Astrocyte (in vitro differentiated cells and primary cell): ENCODE measurements at regions not wholly inside any gene's neighbourhood (a gene's known extent, or its start where the extent isn't known, plus 50 kb on each side); places are given as distances from the start of the nearest gene placed in this dataset.
A peak's percentile ranks its signal among the peaks of the same experiment; 100 is the strongest.

Experiments
- DNase-seq: peaks from one replicate; pipeline ENCODE4 v3.0.0-alpha.2; 2010; ENCODE audit warnings: low read depth
- FAIRE-seq: peaks from 2 replicates; lab custom pipeline; 2011; peaks lifted over from hg19 to GRCh38; lab: Jason Lieb, UNC
- H2AFZ ChIP-seq: 2 replicates; pipeline ENCODE4 v1.6.0; 2012; ENCODE audit warnings: low read depth, low read length, inconsistent platforms
- H3K27ac ChIP-seq: 2 replicates; pipeline ENCODE4 v1.5.1; 2011; ENCODE audit warnings: low read depth, low read length, inconsistent platforms
- H3K27me3 ChIP-seq: 2 replicates; pipeline ENCODE4 v1.6.0; 2011; ENCODE audit warnings: low read length, inconsistent platforms; ENCODE audit not compliant: insufficient read depth
- H3K36me3 ChIP-seq: 2 replicates; pipeline ENCODE4 v1.5.1; 2011; ENCODE audit warnings: low read length, inconsistent platforms; ENCODE audit not compliant: insufficient read depth
- H3K4me1 ChIP-seq: 2 replicates; pipeline ENCODE4 v1.5.1; 2011; ENCODE audit warnings: low read length, inconsistent platforms; ENCODE audit not compliant: insufficient read depth
- H3K4me2 ChIP-seq: 2 replicates; pipeline ENCODE4 v1.6.0; 2012; ENCODE audit warnings: low read length, inconsistent platforms
- H3K4me3 ChIP-seq: 2 replicates; pipeline ENCODE4 v1.5.1; 2011; ENCODE audit warnings: low read depth, mild to moderate bottlenecking, low read length, inconsistent platforms; ENCODE audit not compliant: insufficient read depth
- H3K79me2 ChIP-seq: 2 replicates; pipeline ENCODE4 v1.6.0; 2012; ENCODE audit warnings: mild to moderate bottlenecking, low read length, inconsistent platforms; ENCODE audit not compliant: insufficient read depth
- H3K9ac ChIP-seq: 2 replicates; pipeline ENCODE4 v1.6.0; 2012; ENCODE audit warnings: mild to moderate bottlenecking, low read length, inconsistent platforms
- H3K9me3 ChIP-seq: 2 replicates; pipeline ENCODE4 v1.5.1; 2012; ENCODE audit warnings: low read depth, mild to moderate bottlenecking, low read length, inconsistent platforms; ENCODE audit not compliant: insufficient read depth
- H4K20me1 ChIP-seq: 2 replicates; pipeline ENCODE4 v1.6.0; 2012; ENCODE audit warnings: low read length, inconsistent platforms; ENCODE audit not compliant: insufficient read depth
- H3K27ac Mint-ChIP-seq: one replicate; pipeline ENCODE4 v1.8.0; 2021; ENCODE audit warnings: mild to moderate bottlenecking, mixed read lengths; ENCODE audit not compliant: unreplicated experiment
- H3K27me3 Mint-ChIP-seq: one replicate; pipeline ENCODE4 v1.8.0; 2021; ENCODE audit warnings: low read depth, mixed read lengths; ENCODE audit not compliant: unreplicated experiment
- H3K36me3 Mint-ChIP-seq: one replicate; pipeline ENCODE4 v1.8.0; 2021; ENCODE audit warnings: low read depth, mixed read lengths; ENCODE audit not compliant: unreplicated experiment
- H3K4me1 Mint-ChIP-seq: one replicate; pipeline ENCODE4 v1.8.0; 2021; ENCODE audit warnings: low read depth, mixed read lengths; ENCODE audit not compliant: unreplicated experiment
- H3K4me3 Mint-ChIP-seq: one replicate; pipeline ENCODE4 v1.8.0; 2021; ENCODE audit warnings: mild to moderate bottlenecking, moderate library complexity, mixed read lengths; ENCODE audit not compliant: unreplicated experiment
- H3K9me3 Mint-ChIP-seq: one replicate; pipeline ENCODE4 v1.8.0; 2021; ENCODE audit warnings: mild to moderate bottlenecking, mixed read lengths; ENCODE audit not compliant: unreplicated experiment
- CTCF ChIP-seq: IDR thresholded peaks from 2 replicates; pipeline ENCODE4 v1.5.1; 2011; ENCODE audit warnings: low read depth, mild to moderate bottlenecking, inconsistent platforms, low read length, moderate library complexity; ENCODE audit not compliant: insufficient read depth
- EZH2 ChIP-seq: IDR thresholded peaks from 2 replicates; pipeline ENCODE4 v1.6.1; 2012; ENCODE audit warnings: mild to moderate bottlenecking, low read length, inconsistent platforms; ENCODE audit not compliant: insufficient read depth

GRCh38 chr7:131189488-131189887 lies 138.2 kb upstream of the MKLN1 start:
- Histone ChIP-seq H3K4me1 (peaks cover 13% of the 10 kb centered on the region), H3K36me3 (no peaks in the 10 kb centered on the region), H3K27ac (no peak overlapping the region), H4K20me1 (no peaks in the 10 kb centered on the region), H3K9me3 (no peaks in the 10 kb centered on the region), H3K27me3 (peaks cover 14% of the 10 kb centered on the region), H3K4me2 (no peak overlapping the region), H2AFZ (no peak overlapping the region), H3K9ac (no peak overlapping the region), H3K79me2 (no peaks in the 10 kb centered on the region), H3K4me3 (no peak overlapping the region)
- FAIRE-seq (no peak), DNase-seq (no peak)
- Mint-ChIP-seq H3K36me3 (peaks cover 2% of the 10 kb centered on the region), H3K27ac (peak overlapping the region; percentile 98), H3K4me1 (peaks cover 34% of the 10 kb centered on the region), H3K4me3 (no peak overlapping the region), H3K9me3 (peaks cover 4% of the 10 kb centered on the region), H3K27me3 (no peaks in the 10 kb centered on the region)
- no peak for TF ChIP-seq EZH2
- no peak for TF ChIP-seq CTCF

GRCh38 chr7:131190146-131190545 lies 137.5 kb upstream of the MKLN1 start:
- FAIRE-seq (no peak), DNase-seq (no peak)
- H4K20me1 ChIP-seq, result no peaks in the 10 kb centered on the region
- Mint-ChIP-seq H3K27me3 (no peaks in the 10 kb centered on the region), H3K9me3 (peaks cover 4% of the 10 kb centered on the region), H3K27ac (peak overlapping the region; percentile 98), H3K4me3 (peak overlapping the region; percentile 12), H3K4me1 (peaks cover 34% of the 10 kb centered on the region), H3K36me3 (peaks cover 2% of the 10 kb centered on the region)
- no peak overlapping the region for H3K9ac ChIP-seq
- no peak for TF ChIP-seq EZH2
- TF ChIP-seq CTCF, result no peak
- H2AFZ ChIP-seq, result no peak overlapping the region
- H3K27ac ChIP-seq, result no peak overlapping the region
- H3K9me3 ChIP-seq, result no peaks in the 10 kb centered on the region
- no peaks in the 10 kb centered on the region for H3K36me3 ChIP-seq
- H3K4me3 ChIP-seq, result no peak overlapping the region
- no peak overlapping the region for H3K4me2 ChIP-seq
- peaks cover 13% of the 10 kb centered on the region for H3K4me1 ChIP-seq
- peaks cover 19% of the 10 kb centered on the region for H3K27me3 ChIP-seq
- H3K79me2 ChIP-seq, result no peaks in the 10 kb centered on the region

DNA sequence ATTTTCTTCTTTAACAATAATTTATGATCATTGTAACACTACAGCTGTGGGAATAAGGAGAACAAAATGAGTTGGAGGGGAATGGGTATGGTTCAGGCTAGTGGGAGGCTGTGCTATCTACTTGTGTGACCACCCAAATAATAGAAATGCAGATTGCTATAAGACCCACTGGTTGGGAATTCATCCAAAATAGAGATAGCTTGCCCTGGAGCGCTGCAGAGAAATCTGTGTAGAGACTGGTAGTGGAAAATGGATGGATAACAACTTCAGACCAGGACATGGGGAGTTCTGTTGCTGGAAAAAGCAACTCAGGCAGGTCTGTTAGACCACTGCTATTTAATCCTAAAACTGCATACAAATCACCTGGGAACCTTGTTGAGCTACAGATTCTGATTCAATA lies 137.1 kb upstream of the MKLN1 start:
- no peaks in the 10 kb centered on the region for H3K27me3 Mint-ChIP-seq
- H3K27ac Mint-ChIP-seq, result peak overlapping the region; percentile 98
- H3K9ac ChIP-seq, result no peak overlapping the region
- no peaks in the 10 kb centered on the region for H4K20me1 ChIP-seq
- FAIRE-seq (no peak), DNase-seq (no peak)
- H3K9me3 ChIP-seq, result no peaks in the 10 kb centered on the region
- H3K4me3 ChIP-seq, result no peak overlapping the region
- H3K4me2 ChIP-seq, result no peak overlapping the region
- H3K9me3 Mint-ChIP-seq, result peaks cover 4% of the 10 kb centered on the region
- no peak overlapping the region for H3K27ac ChIP-seq
- H3K4me1 ChIP-seq, result peaks cover 13% of the 10 kb centered on the region
- H3K4me3 Mint-ChIP-seq, result peak overlapping the region; percentile 4
- H3K36me3 Mint-ChIP-seq, result peaks cover 2% of the 10 kb centered on the region
- peaks cover 34% of the 10 kb centered on the region for H3K4me1 Mint-ChIP-seq
- H3K36me3 ChIP-seq, result no peaks in the 10 kb centered on the region
- no peak overlapping the region for H2AFZ ChIP-seq
- H3K27me3 ChIP-seq, result peaks cover 19% of the 10 kb centered on the region
- no peaks in the 10 kb centered on the region for H3K79me2 ChIP-seq
- TF ChIP-seq CTCF, result no peak
- no peak for TF ChIP-seq EZH2
